ENCODE measurements at regions not wholly inside any gene's neighbourhood (a gene's known extent, or its start where the extent isn't known, plus 50 kb on each side); places are given as distances from the start of the nearest gene placed in this dataset.
"Not testable (repeated sequence)": the region's sequence is repeated elsewhere in the genome, so short reads cannot be mapped to it uniquely, and the experiment has no call there.

GRCh38 chr18:73047688-73048087 is 179.9 kb upstream of the NETO1 start:
- no peak for DNase-seq

GRCh38 chr18:73045037-73045436 is 177.2 kb upstream of the NETO1 start:
- DNase-seq: no peak

- peak in 1 of 2 experiments; percentile 21 for DNase-seq
Observed at GRCh38 chr18:73043611-73044010, 175.8 kb upstream of the NETO1 start.

- DNase-seq: peak; percentile 66 to 86
Observed at GRCh38 chr18:73043211-73043610, 175.4 kb upstream of the NETO1 start.

GRCh38 chr18:73040247-73040646 is 172.5 kb upstream of the NETO1 start:
- no peak for DNase-seq

GRCh38 chr18:73038336-73038735 is 170.5 kb upstream of the NETO1 start:
- no peak for DNase-seq

GRCh38 chr18:73023975-73024374 is 156.2 kb upstream of the NETO1 start:
- DNase-seq: peak; percentile 2 to 61

GRCh38 chr18:73009691-73010090 is 141.9 kb upstream of the NETO1 start:
- DNase-seq: no peak

- DNase-seq: no peak
Observed at GRCh38 chr18:73007915-73008308, 140.1 kb upstream of the NETO1 start.

GRCh38 chr18:73007195-73007914 is 139.6 kb upstream of the NETO1 start:
- no peak for DNase-seq

- DNase-seq: no peak
Observed at GRCh38 chr18:73006331-73006730, 138.5 kb upstream of the NETO1 start.

GRCh38 chr18:73004260-73004659 is 136.5 kb upstream of the NETO1 start:
- no peak for DNase-seq

- DNase-seq: no peak
Observed at GRCh38 chr18:72999971-73000607, 132.3 kb upstream of the NETO1 start.

- DNase-seq: no peak
Observed at GRCh38 chr18:72995558-72995957, 127.8 kb upstream of the NETO1 start.

- DNase-seq: no peak
Observed at GRCh38 chr18:72993250-72993649, 125.5 kb upstream of the NETO1 start.

GRCh38 chr18:72991379-72991778 is 123.6 kb upstream of the NETO1 start:
- no peak for DNase-seq

- DNase-seq: not testable (repeated sequence)
Observed at GRCh38 chr18:72987570-72987969, 119.8 kb upstream of the NETO1 start.

- no peak for DNase-seq
Observed at GRCh38 chr18:72986103-72986502, 118.3 kb upstream of the NETO1 start.

- no peak for DNase-seq
Observed at GRCh38 chr18:72985686-72986085, 117.9 kb upstream of the NETO1 start.

- DNase-seq: no peak
Observed at GRCh38 chr18:72984290-72984689, 116.5 kb upstream of the NETO1 start.

- no peak for DNase-seq
Observed at GRCh38 chr18:72973841-72974240, 106.1 kb upstream of the NETO1 start.

GRCh38 chr18:72965616-72966015 is 97.8 kb upstream of the NETO1 start:
- no peak for DNase-seq

GRCh38 chr18:72958195-72958594 is 90.4 kb upstream of the NETO1 start:
- not testable (repeated sequence) for DNase-seq

GRCh38 chr18:72948439-72948838 is 80.7 kb upstream of the NETO1 start:
- no peak for DNase-seq

GRCh38 chr18:72942766-72943165 is 75.0 kb upstream of the NETO1 start:
- no peak for DNase-seq

Measured in NCI-H2081 (cell line).